A549 (cell line): ENCODE measurements at regions not wholly inside any gene's neighbourhood (a gene's known extent, or its start where the extent isn't known, plus 50 kb on each side); places are given as distances from the start of the nearest gene placed in this dataset.

Source experiments
- ATAC-seq, 2 experiments: fragments of 200-7000 bp in 1 of 2; fragments of >200 bp in 1 of 2; cut with Nextera tagmentation in 1 of 2; cut with Tn5 transposase in 1 of 2; 3 replicates each; pipeline versions ENCODE4 v1.8.0 to v1.9.1; 2018 to 2020; ENCODE audit warnings: mild to moderate bottlenecking in 1 of 2, moderate library complexity in 1 of 2
- CTCF ChIA-PET: fragments of 300-600 bp; sonication (Branson Sonifier 250); formaldehyde crosslinking; extraction: SDS; loops from one replicate; lab custom pipeline; 2021; ENCODE audit warnings: antibody characterized with exemption, inconsistent platforms; lab: Yijun Ruan, JAX
- POLR2A ChIA-PET: fragments of 350-600 bp; formaldehyde crosslinking; extraction: SDS; loops from one replicate; lab custom pipeline; 2021; ENCODE audit warnings: antibody characterized with exemption, inconsistent platforms; lab: Yijun Ruan, JAX
- DNase-seq, 2 experiments: peaks; one replicate each; pipeline versions ENCODE4 v3.0.0 to v3.0.0-alpha.2; 2011 to 2016; ENCODE audit warnings: low read depth in 1 of 2, low spot score in 1 of 2
- FAIRE-seq: peaks from 2 replicates; lab custom pipeline; 2011; peaks lifted over from hg19 to GRCh38; lab: Jason Lieb, UNC
- H3K27ac ChIP-seq, 2 experiments: fragments of >200 bp; sonication (Bioruptor Twin); formaldehyde crosslinking; 3 replicates each; pipeline ENCODE4 v1.5.1; 2016 to 2017
- H3K4me1 ChIP-seq: fragments of >200 bp; sonication (Bioruptor Twin); formaldehyde crosslinking; 3 replicates; pipeline ENCODE4 v1.6.1; 2016
- H3K4me2 ChIP-seq: fragments of >200 bp; sonication (Bioruptor Twin); formaldehyde crosslinking; 3 replicates; pipeline ENCODE4 v1.6.1; 2016
- H3K4me3 ChIP-seq: fragments of >200 bp; sonication (Bioruptor Twin); formaldehyde crosslinking; 3 replicates; pipeline ENCODE4 v1.5.1; 2016
- H3K9me3 ChIP-seq: fragments of >200 bp; sonication (Bioruptor Twin); formaldehyde crosslinking; 3 replicates; pipeline ENCODE4 v1.6.1; 2016
- BCL3 ChIP-seq: fragments of >200 bp; sonication (Bioruptor Twin); formaldehyde crosslinking; IDR thresholded peaks from 3 replicates; pipeline ENCODE4 v1.6.1; 2016
- CBX2 ChIP-seq: fragments of 200-600 bp; sonication (generic); IDR thresholded peaks from 2 replicates; pipeline ENCODE4 v1.6.1; 2016; ENCODE audit warnings: low read depth, mild to moderate bottlenecking, borderline replicate concordance
- CHD4 ChIP-seq: fragments of 200-600 bp; sonication (generic); IDR thresholded peaks from 2 replicates; pipeline ENCODE4 v1.6.1; 2016; ENCODE audit warnings: antibody characterized with exemption, mild to moderate bottlenecking, borderline replicate concordance
- E2F6 ChIP-seq: IDR thresholded peaks from 2 replicates; pipeline ENCODE4 v1.6.1; 2012; ENCODE audit warnings: low read depth, borderline replicate concordance
- EHF ChIP-seq: fragments of 250-450 bp; sonication (Bioruptor Pico); IDR thresholded peaks from 2 replicates; pipeline ENCODE4 v1.5.0; 2020; ENCODE audit warnings: mild to moderate bottlenecking
- EHMT2 ChIP-seq: fragments of 200-600 bp; sonication (generic); IDR thresholded peaks from 2 replicates; pipeline ENCODE4 v1.6.1; 2016; ENCODE audit warnings: antibody characterized with exemption, low read depth, mild to moderate bottlenecking, moderate library complexity
- FOSL2 ChIP-seq, 2 experiments: fragments of 450-650 bp in 1 of 2; fragments of >200 bp in 1 of 2; sonication (Bioruptor Twin) in 1 of 2; formaldehyde crosslinking; IDR thresholded peaks; 2 replicates each; pipeline versions ENCODE4 v1.5.0 to v1.6.1; 2016 to 2020; ENCODE audit warnings: mild to moderate bottlenecking in 1 of 2, moderate library complexity in 1 of 2
- HOXB5 ChIP-seq: fragments of 250-450 bp; sonication (Bioruptor Pico); IDR thresholded peaks from 2 replicates; pipeline ENCODE4 v1.5.0; 2020; ENCODE audit warnings: mild to moderate bottlenecking, moderate library complexity
- KDM1A ChIP-seq: fragments of 200-600 bp; sonication (generic); IDR thresholded peaks from 2 replicates; pipeline ENCODE4 v1.6.1; 2016; ENCODE audit warnings: low read depth, mild to moderate bottlenecking
- MAFK ChIP-seq: fragments of 450-650 bp; IDR thresholded peaks from 2 replicates; pipeline ENCODE4 v1.6.1; 2014; ENCODE audit not compliant: partially characterized antibody
- MAX ChIP-seq: IDR thresholded peaks from 2 replicates; pipeline ENCODE4 v1.6.1; 2012
- MAZ ChIP-seq: fragments of 150-350 bp; IDR thresholded peaks from 2 replicates; pipeline ENCODE4 v1.6.1; 2014; ENCODE audit warnings: antibody characterized with exemption, low read depth, low read length, borderline replicate concordance
- NPAS2 ChIP-seq: fragments of 250-450 bp; sonication (Bioruptor Pico); IDR thresholded peaks from 2 replicates; pipeline ENCODE4 v1.8.0; 2022; ENCODE audit warnings: mild to moderate bottlenecking, moderate library complexity, borderline replicate concordance
- PHF8 ChIP-seq: fragments of 200-600 bp; sonication (generic); IDR thresholded peaks from 2 replicates; pipeline ENCODE4 v1.6.1; 2016; ENCODE audit warnings: low read depth, mild to moderate bottlenecking, antibody characterized with exemption, moderate library complexity, borderline replicate concordance
- POLR2AphosphoS2 ChIP-seq: conservative IDR thresholded peaks from 2 replicates; pipeline ENCODE4 v1.6.1; 2012; ENCODE audit warnings: low read length, improper control_type of control experiment, inconsistent platforms
- RAD21 ChIP-seq, 2 experiments: fragments of >200 bp in 1 of 2; sonication (Bioruptor Twin) in 1 of 2; formaldehyde crosslinking in 1 of 2; IDR thresholded peaks in 1 of 2; conservative IDR thresholded peaks in 1 of 2; 2 replicates in 1 of 2; 3 replicates in 1 of 2; pipeline ENCODE4 v1.6.1; 2012 to 2018; ENCODE audit warnings: inconsistent platforms in 1 of 2
- REST ChIP-seq: fragments of 200-600 bp; sonication (generic); IDR thresholded peaks from 2 replicates; pipeline ENCODE4 v1.6.1; 2016; ENCODE audit warnings: antibody characterized with exemption, mild to moderate bottlenecking, moderate library complexity
- SMC3 ChIP-seq: fragments of >200 bp; sonication (Bioruptor Twin); formaldehyde crosslinking; IDR thresholded peaks from 3 replicates; pipeline ENCODE4 v1.6.1; 2018; ENCODE audit warnings: inconsistent platforms
- TFCP2L1 ChIP-seq: fragments of 250-450 bp; sonication (Bioruptor Pico); IDR thresholded peaks from 2 replicates; pipeline ENCODE4 v1.5.0; 2021; ENCODE audit warnings: mild to moderate bottlenecking
- USF2 ChIP-seq: fragments of 450-650 bp; IDR thresholded peaks from 2 replicates; pipeline ENCODE4 v1.6.1; 2014; ENCODE audit warnings: antibody characterized with exemption
- ZSCAN20 ChIP-seq: fragments of 250-450 bp; sonication (Bioruptor Pico); IDR thresholded peaks from 2 replicates; pipeline ENCODE4 v1.8.0; 2022; ENCODE audit warnings: mild to moderate bottlenecking, moderate library complexity
- WGBS: methylation state at CpG from one replicate; pipeline ENCODE4 v1.1.6; 2017; ENCODE audit errors: missing lambda C conversion rate; 5-methylcytosine and 5-hydroxymethylcytosine counted together

GRCh38 chr6:165968408-165968807 lies 199.2 kb downstream of the TBXT start:
- CTCF ChIA-PET: interaction anchor here (1.2 to 1.6 kb wide), 2 partner anchors 40 to 129 kb away, joined by 3 read pairs; no protein-coding TSS in a partner anchor
- peak in 1 of 2 experiments; percentile 2; a peak in 1 of 6 replicates for ATAC-seq
- H3K4me2 ChIP-seq: peak overlapping the region; percentile 66
- no peak for TF ChIP-seq EHF (CRISPR knock-in tag)
- no peak for TF ChIP-seq HOXB5 (CRISPR knock-in tag)
- TF ChIP-seq E2F6: no peak
- TF ChIP-seq POLR2AphosphoS2: 0 out of 2 replicates have a peak, but pooled peaks have one; percentile 75
- no peak for TF ChIP-seq REST
- TF ChIP-seq USF2: peak; percentile 63
- TF ChIP-seq, all 56 proteins: peak for 2
- POLR2A ChIA-PET: no interaction called here
- WGBS: 67% methylated on average over 3 of the region's 3 CpGs
- peak overlapping the region in 1 of 2 experiments; percentile 54; a peak in 3 of 6 replicates for H3K27ac ChIP-seq
- no peak overlapping the region for H3K4me3 ChIP-seq
- no peak for DNase-seq
- FAIRE-seq: no peak
- H3K9me3 ChIP-seq: no peaks in the 10 kb centered on the region
- H3K4me1 ChIP-seq: peaks cover 100% of the 10 kb centered on the region

- 0 out of 2 replicates have a peak, but pooled peaks have one; percentile 30 for TF ChIP-seq TFCP2L1 (CRISPR knock-in tag)
- no peak for TF ChIP-seq CBX2
- TF ChIP-seq FOSL2 (IDR thresholded peaks at IDR 0.05): peak; percentile 41; the same call in 1 of the 2 replicates
- TF ChIP-seq FOSL2 (CRISPR knock-in tag; IDR thresholded peaks at IDR 0.05): peak; percentile 89
- CTCF ChIA-PET: interaction anchor here (1.2 to 1.6 kb wide), 2 partner anchors 40 to 129 kb away, joined by 3 read pairs; no protein-coding TSS in a partner anchor
- Histone ChIP-seq H3K9me3 (no peaks in the 10 kb centered on the region), H3K27ac (peak overlapping the region in 1 of 2 experiments; percentile 54; a peak in 4 of 6 replicates), H3K4me1 (peaks cover 100% of the 10 kb centered on the region), H3K4me2 (peak overlapping the region; percentile 66), H3K4me3 (0 out of 3 replicates have a peak overlapping the region, but pooled peaks have one; percentile 14)
- ATAC-seq: peak; percentile 46 to 70; a peak in 5 of 6 replicates
- FAIRE-seq: peak; percentile 13
- peak; percentile 35 to 48 for DNase-seq
- POLR2A ChIA-PET: no interaction called here
- 25% methylated on average over 5 of the region's 5 CpGs for WGBS
These were observed 199.7 kb downstream of the TBXT start for GRCh38 chr6:165967810-165968407.

GRCh38 chr6:165963750-165964149 lies 203.9 kb downstream of the TBXT start:
- POLR2A ChIA-PET: interaction anchor here (1.2 kb wide), 1 partner anchor 42 kb away, joined by 6 read pairs; no protein-coding TSS in a partner anchor
- CTCF ChIA-PET: interaction anchor here (0.8 to 1.5 kb wide), 4 partner anchors 15 to 134 kb away, joined by 3 to 6 read pairs (median 4); no protein-coding TSS in a partner anchor
- WGBS: 74% methylated on average over 6 of the region's 6 CpGs
- Histone ChIP-seq H3K27ac (0 out of 6 replicates have a peak overlapping the region, but pooled peaks have one; percentile 13 to 37), H3K4me1 (peaks cover 99% of the 10 kb centered on the region), H3K9me3 (no peaks in the 10 kb centered on the region), H3K4me3 (no peak overlapping the region), H3K4me2 (peak overlapping the region; percentile 39)
- DNase-seq (no peak), FAIRE-seq (no peak), ATAC-seq (peak in 1 of 2 experiments; percentile 3; a peak in 1 of 6 replicates)
- no peak for TF ChIP-seq RAD21 (conservative IDR thresholded peaks at IDR 0.05 in 1 of 2, IDR thresholded peaks at IDR 0.05 in 1 of 2)
- TF ChIP-seq MAFK: no peak
- TF ChIP-seq FOSL2 (IDR thresholded peaks at IDR 0.05): no peak
- no peak for TF ChIP-seq FOSL2 (CRISPR knock-in tag; IDR thresholded peaks at IDR 0.05)
- TF ChIP-seq USF2: no peak
- no peak for TF ChIP-seq ZSCAN20
- TF ChIP-seq EHMT2: no peak
- no peak for TF ChIP-seq NPAS2 (CRISPR knock-in tag)
- no peak for TF ChIP-seq EHF (CRISPR knock-in tag)
- no peak for TF ChIP-seq SMC3
- TF ChIP-seq BCL3: no peak
- TF ChIP-seq PHF8: no peak
- no peak for TF ChIP-seq MAZ
- TF ChIP-seq KDM1A: no peak
- TF ChIP-seq CHD4: no peak
- TF ChIP-seq MAX: no peak
